GM19035 (cell line): ENCODE measurements at regions not wholly inside any gene's neighbourhood (a gene's known extent, or its start where the extent isn't known, plus 50 kb on each side); places are given as distances from the start of the nearest gene placed in this dataset.
"Not testable (repeated sequence)": the region's sequence is repeated elsewhere in the genome, so short reads cannot be mapped to it uniquely, and the experiment has no call there.

ENCODE experiments used
- ATAC-seq: cut with Tn5 transposase; IDR thresholded peaks from one replicate; pipeline ENCODE4 v1.9.1; 2021; ENCODE audit not compliant: unreplicated experiment

DNA sequence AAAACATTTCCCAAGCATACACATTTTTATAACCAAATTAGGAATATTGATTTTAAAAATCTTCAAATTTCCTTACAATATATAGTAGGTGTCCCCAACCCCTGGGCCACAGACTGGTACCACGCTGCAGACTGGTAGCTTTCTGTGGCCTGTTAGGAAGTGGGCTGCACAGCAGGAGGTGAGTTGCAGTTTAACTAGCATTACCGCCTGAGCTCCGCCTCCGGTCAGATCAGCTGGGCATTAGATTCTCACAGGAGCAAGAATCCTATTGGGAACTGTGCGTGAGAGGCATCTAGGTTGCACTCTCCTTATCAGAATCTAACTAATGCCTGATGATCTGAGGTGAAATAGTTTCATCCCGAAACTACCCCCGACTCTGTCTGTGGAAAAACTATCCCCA is 62.1 kb downstream of the ZWINT start:
- no peak for ATAC-seq

- ATAC-seq: no peak
These were observed 64.4 kb downstream of the ZWINT start for GRCh38 chr10:56296618-56297017.

GRCh38 chr10:56288403-56288802 is 72.7 kb downstream of the ZWINT start:
- no peak for ATAC-seq

GRCh38 chr10:56286096-56286495 is 75.0 kb downstream of the ZWINT start:
- ATAC-seq: no peak

GRCh38 chr10:56279270-56279669 is 81.8 kb downstream of the ZWINT start:
- no peak for ATAC-seq

DNA sequence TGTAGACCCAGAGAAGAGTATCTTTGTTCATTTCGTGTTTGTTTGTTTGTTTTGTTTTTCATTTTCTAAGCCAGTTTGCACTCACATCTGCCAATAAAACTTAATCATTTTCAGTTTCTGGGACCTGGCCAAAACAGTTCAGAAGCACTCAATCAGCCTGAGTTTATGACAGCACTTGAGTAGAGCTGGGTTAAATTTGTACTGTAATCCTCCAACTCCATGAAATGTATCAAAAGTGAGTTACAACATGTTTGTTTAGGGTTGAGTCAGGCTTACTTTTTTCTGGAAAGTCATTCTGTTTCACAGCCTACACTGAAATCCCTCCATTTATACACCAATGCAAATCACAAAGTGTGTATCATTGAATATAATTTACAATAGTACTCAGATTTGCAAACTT is 91.9 kb downstream of the ZWINT start:
- ATAC-seq: no peak

DNA sequence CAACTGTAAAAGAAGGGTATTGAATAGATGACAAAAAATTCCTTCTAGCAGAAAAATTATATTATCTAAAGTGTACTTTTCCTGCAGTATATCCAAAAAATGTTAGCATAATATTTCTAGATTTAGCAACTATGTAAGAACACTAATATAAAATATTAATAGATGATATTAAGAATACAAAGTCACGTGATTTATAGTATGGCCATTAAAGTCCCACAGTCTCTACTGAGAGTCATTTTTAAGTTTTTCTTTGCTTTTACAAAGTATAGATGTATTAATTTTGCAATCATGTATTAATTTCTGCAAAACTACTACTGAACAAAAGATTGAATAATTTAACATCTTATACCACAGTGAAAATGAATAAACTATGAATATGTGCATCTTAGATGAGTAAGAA is 94.9 kb downstream of the ZWINT start:
- ATAC-seq: no peak

DNA sequence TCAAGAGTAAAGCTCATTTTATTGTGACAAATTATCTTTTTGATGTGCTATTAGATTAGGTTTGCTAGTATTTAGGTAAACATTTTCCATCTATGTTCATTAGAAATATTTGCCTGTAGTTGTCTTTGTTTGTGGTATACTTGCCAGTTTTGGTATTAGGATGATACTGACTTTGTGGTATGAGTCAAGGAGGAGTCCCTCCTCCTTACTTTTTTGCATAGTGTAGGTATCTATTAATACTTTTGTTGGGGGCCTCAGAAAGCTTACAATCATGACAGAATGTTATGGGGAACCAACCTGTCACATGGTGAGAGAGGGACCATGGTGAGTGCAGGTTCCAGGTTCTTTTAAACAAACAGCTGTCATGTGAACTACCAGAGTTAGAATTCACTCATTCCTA is 102.1 kb downstream of the ZWINT start:
- ATAC-seq: no peak

GRCh38 chr10:56258378-56258777 is 102.7 kb downstream of the ZWINT start:
- no peak for ATAC-seq

GRCh38 chr10:56255298-56255697 is 105.8 kb downstream of the ZWINT start:
- no peak for ATAC-seq

GRCh38 chr10:56240471-56240870 is 120.6 kb downstream of the ZWINT start:
- no peak for ATAC-seq

DNA sequence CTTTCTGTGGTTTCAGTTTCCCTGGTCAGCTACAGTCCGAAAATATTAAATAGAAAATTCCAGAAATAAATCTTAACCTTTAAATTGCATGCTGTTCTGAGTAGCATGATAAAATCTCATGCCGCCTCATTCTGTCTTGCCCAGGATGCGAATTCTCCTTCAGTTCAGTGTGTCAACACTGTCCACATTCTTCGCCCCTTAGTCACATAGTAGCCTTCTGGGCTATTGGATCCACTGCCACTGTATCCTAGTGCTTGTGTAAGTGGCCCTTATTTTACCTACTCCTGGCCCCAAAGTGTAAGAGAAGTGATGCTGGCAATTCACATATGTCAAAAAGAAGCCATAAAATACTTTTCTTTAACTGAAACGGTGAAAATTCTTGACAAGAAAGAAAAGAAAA is 129.6 kb downstream of the ZWINT start:
- ATAC-seq: no peak

DNA sequence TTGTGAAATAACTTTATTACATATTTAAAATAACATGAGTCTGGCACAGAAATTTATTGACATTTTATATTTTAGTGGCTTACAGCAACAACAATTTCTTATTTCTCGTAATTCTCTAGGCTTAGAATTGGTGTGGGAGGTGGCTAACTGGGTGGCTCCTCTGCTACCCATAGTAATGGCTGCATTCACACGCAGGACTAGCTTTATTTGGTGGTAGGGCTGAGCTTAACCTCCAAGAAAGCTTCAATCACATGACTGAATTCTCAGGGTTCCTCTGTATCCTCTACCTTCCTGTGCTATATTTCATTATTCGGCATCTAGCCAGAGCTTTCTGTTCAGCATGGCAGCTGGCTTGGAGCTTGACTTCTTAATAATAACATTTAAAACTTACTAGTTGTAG is 138.8 kb downstream of the ZWINT start:
- ATAC-seq: no peak

GRCh38 chr10:56212951-56213350 is 148.1 kb downstream of the ZWINT start:
- ATAC-seq: no peak

GRCh38 chr10:56181607-56182006 is 179.5 kb downstream of the ZWINT start:
- peak; percentile 88 for ATAC-seq

GRCh38 chr10:56178210-56178609 is 182.8 kb downstream of the ZWINT start:
- ATAC-seq: no peak

GRCh38 chr10:56155091-56155513 is 206.0 kb downstream of the ZWINT start:
- ATAC-seq: not testable (repeated sequence)

- no peak for ATAC-seq
These were observed 214.3 kb downstream of the ZWINT start for GRCh38 chr10:56146806-56147205.

DNA sequence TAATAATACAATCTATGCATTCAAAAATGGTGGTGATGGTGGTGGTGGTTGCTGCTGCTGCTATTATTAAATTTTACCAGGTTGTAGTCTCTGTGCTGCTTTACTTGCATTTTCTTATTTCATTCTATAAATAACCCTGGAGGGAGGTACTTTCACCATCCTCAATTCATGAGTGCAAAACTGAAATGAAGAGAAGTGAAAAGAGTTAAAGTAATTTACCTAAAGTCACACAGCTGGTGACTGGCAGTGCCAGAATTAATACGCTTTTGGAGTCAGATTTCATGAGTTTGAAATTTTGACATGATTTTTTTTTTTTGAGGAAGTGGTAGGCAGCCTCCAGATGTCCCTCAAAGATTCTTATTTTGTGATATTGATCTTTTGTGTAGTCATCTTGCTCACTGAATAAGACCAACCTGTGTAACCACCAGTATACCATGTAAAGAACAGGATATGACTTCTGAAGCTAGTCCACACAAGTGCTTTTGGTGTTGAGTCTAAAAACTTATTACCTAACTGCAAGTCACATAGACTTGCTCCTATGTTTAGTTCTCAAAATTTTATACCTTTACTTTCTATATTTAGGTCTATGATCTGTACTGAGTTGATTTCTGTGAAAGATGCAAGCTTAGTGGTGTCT is 218.8 kb downstream of the ZWINT start:
- ATAC-seq: peak; percentile 85

DNA sequence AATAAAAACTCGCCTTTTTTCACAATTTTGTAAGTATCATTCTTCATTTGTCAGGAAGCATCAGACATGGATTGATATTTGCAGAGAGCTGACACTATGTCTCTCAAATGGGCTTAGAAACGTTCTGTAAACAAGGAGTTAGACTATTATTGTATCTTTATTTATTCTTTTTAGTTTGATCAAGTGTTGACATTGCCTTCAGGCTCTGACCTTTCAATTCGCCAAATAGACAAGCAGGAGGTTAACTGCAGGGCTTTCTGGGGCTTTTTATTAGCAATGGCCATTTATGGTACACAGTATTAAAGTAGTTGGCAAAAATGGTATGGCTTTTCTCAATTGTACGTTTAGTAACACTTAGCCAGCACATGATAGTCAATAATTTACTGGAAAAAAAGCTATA is 221.7 kb downstream of the ZWINT start:
- no peak for ATAC-seq

- ATAC-seq: no peak
These were observed 225.2 kb downstream of the ZWINT start for GRCh38 chr10:56135828-56136227.

GRCh38 chr10:56123247-56123646 is 237.8 kb downstream of the ZWINT start:
- no peak for ATAC-seq

DNA sequence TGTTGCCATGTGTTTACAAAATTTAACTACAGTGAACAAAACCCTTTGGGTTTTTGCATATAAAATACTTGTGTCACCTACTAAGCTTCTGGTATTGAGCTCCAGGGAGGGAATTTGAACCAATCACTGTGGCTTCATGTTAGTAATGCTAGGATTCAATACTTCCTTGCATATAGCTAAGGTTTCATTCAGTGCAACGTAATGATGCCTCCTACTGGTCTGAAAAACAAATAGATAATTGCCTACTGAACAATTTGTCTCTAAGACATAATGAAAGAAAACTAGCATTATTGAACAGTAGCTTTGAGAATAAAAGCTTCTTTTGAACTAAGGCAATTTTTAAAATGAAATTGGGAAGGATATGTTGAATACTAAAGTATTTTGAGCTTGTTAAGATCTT is 244.4 kb downstream of the ZWINT start:
- ATAC-seq: no peak
